ENCODE measurements at regions not wholly inside any gene's neighbourhood (a gene's known extent, or its start where the extent isn't known, plus 50 kb on each side); places are given as distances from the start of the nearest gene placed in this dataset.

DNA sequence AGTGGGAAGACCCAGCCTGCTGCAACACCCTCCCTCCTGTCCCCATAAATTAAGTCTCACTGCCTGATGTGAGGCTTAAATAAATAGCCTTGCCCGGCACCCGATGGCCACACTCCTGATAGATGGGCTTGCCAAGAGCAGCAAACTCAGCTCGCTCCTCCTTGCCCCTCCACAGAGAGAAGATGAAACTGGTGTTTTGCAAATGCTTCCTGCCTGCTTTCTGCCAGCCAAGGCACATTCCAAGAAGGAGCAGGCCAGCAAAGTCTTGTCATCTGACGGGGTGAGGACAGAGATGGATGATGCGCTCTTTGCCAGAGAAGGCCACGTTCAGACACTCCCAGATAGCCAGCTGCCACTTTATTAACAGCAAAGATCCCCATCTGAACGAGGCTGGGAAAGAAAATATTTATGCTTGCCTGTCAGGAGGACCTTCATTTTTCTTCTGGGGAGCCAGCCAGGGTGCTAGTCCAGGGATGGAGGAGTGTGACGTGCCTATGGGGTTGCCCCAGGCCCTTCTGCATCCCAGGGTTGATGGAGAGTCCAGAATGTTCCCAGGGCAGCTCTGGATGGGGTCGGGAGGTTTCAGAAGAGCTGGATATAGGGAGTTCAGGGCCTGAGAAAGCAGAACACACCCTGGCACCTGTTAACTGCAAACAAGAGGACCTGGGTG lies 265.4 kb downstream of the FOXD2 start:
- Mint-ChIP-seq H3K9me3 (no peaks in the 10 kb centered on the region), H3K4me3 (peak overlapping the region; percentile 0), H3K36me3 (no peaks in the 10 kb centered on the region), H3K4me1 (ENCODE audit: unreplicated experiment) (peaks cover 38% of the 10 kb centered on the region), H3K27ac (peak overlapping the region; percentile 71), H3K27me3 (peaks cover 50% of the 10 kb centered on the region)
- no peak for DNase-seq (ENCODE audit: extremely low spot score, unreplicated experiment)
- TF ChIP-seq CTCF (conservative IDR thresholded peaks at IDR 0.05) = no peak

DNA sequence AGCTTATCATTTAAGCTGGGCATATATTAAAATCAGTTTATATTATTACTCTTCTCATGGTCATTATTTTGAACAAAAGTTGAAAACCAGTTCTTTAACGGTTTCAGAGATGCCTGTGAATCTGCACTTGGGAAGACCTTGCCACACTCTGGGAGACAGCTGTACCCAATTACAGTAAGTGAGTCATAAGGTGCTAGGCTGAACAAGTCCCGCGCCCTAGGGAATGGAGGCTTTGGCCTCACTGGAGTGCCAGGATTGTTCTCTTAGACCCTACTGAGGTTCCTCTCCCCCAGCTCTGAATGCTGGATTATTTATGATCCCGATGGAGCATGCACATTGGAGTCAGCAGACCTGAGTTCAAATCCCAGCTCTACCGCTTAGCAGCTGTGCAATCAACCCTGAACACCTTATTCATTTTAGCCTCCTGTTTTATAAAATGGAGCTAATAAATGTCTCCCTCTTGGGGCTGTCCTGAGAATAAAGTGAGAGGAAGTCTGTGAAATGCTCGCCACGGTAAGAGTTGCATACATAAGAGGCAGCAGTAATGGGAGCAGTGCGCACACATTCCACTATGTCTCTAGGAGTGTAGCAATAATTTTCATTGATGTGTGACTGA lies 266.2 kb downstream of the FOXD2 start:
- Mint-ChIP-seq H3K36me3 (no peaks in the 10 kb centered on the region), H3K4me1 (ENCODE audit: unreplicated experiment) (peaks cover 38% of the 10 kb centered on the region), H3K27ac (no peak overlapping the region), H3K27me3 (peaks cover 56% of the 10 kb centered on the region), H3K4me3 (no peak overlapping the region), H3K9me3 (no peaks in the 10 kb centered on the region)
- TF ChIP-seq CTCF (conservative IDR thresholded peaks at IDR 0.05) = peak; percentile 51
- no peak for DNase-seq (ENCODE audit: extremely low spot score, unreplicated experiment)

GRCh38 chr1:47705517-47706130 lies 267.8 kb downstream of the FOXD2 start:
- Mint-ChIP-seq H3K9me3 (no peaks in the 10 kb centered on the region), H3K27me3 (peaks cover 61% of the 10 kb centered on the region), H3K36me3 (no peaks in the 10 kb centered on the region), H3K4me3 (no peak overlapping the region), H3K27ac (no peak overlapping the region), H3K4me1 (ENCODE audit: unreplicated experiment) (peaks cover 33% of the 10 kb centered on the region)
- DNase-seq (ENCODE audit: extremely low spot score, unreplicated experiment) = no peak
- no peak for TF ChIP-seq CTCF (conservative IDR thresholded peaks at IDR 0.05)

DNA sequence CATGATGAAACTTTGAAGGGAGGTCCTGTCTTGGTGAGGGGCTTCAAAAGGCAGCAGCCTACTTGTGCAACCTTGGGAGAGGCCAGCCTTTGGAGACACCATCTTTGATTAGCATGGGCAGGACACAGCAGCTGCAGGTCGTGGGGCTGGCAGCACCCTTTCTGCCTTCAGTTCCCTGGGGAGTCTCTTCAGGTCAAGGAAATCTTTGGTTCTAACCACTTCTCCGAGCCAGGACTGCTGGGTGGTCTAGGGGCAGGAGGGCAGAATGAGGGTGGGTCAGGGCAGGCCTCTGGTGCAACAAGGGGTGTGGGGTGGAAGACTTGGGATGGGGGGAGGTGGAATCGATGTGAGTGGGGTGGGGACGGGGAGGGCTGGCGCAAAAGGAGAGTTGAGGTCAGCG lies 269.7 kb downstream of the FOXD2 start:
- TF ChIP-seq CTCF (conservative IDR thresholded peaks at IDR 0.05) = no peak
- H3K4me1 Mint-ChIP-seq (ENCODE audit: unreplicated experiment) = peaks cover 24% of the 10 kb centered on the region
- H3K4me3 Mint-ChIP-seq = no peak overlapping the region
- H3K27ac Mint-ChIP-seq = no peak overlapping the region
- H3K36me3 Mint-ChIP-seq = no peaks in the 10 kb centered on the region
- H3K9me3 Mint-ChIP-seq = no peaks in the 10 kb centered on the region
- DNase-seq (ENCODE audit: extremely low spot score, unreplicated experiment) = no peak
- peaks cover 71% of the 10 kb centered on the region for H3K27me3 Mint-ChIP-seq

DNA sequence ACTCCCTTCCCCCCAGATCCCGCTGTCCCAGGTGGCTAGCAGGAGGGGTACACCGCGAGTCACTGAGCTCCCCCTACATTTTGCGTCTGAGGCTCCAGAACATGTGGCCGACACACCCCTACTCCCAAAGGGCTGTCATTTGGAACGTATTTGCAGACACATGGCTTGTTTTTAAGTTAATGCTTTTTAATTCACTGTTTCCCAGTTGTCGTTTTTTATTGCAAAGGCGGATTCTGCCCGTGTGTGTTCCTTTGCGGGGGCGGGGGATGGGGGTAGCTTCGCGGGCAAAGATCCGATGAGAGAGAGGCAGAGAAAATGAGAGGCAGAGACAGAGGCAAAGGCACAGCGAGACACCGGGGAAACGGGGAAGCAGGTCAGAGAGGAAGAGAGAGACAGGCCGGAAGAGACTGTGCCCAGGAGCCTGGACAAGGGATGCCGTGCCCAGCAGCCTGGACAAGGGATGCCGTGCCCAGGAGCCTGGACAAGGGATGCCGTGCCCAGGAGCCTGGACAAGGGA lies 270.2 kb downstream of the FOXD2 start:
- H3K9me3 Mint-ChIP-seq = no peaks in the 10 kb centered on the region
- peaks cover 77% of the 10 kb centered on the region for H3K27me3 Mint-ChIP-seq
- no peaks in the 10 kb centered on the region for H3K36me3 Mint-ChIP-seq

More for the DNA sequence above, 270.2 kb downstream of the FOXD2 start:
- DNase-seq (ENCODE audit: extremely low spot score, unreplicated experiment) = no peak
- TF ChIP-seq CTCF (conservative IDR thresholded peaks at IDR 0.05) = no peak
- Mint-ChIP-seq H3K4me3 (peak overlapping the region; percentile 76), H3K4me1 (ENCODE audit: unreplicated experiment) (peaks cover 24% of the 10 kb centered on the region), H3K27ac (no peak overlapping the region)
